Peyer's patch (tissue), 4 donors: ENCODE measurements at regions not wholly inside any gene's neighbourhood (a gene's known extent, or its start where the extent isn't known, plus 50 kb on each side); places are given as distances from the start of the nearest gene placed in this dataset.

Experiments used
- POLR2A ChIP-seq, 2 donors: fragments of 450-650 bp; IDR thresholded peaks; one replicate each; pipeline ENCODE4 v1.5.1; 2017; ENCODE audit warnings: antibody characterized with exemption in 2 of 2, mild to moderate bottlenecking in 2 of 2, moderate library complexity in 2 of 2
- TF ChIP-seq, protein P1 (sequence below), 6 experiments: fragments of 450-650 bp in 4 of 6; fragments of 200-600 bp in 2 of 6; sonication (generic) in 1 of 6; IDR thresholded peaks; one replicate each; pipeline ENCODE4 v1.5.1; 2017 to 2019; ENCODE audit warnings: antibody characterized with exemption in 6 of 6, mild to moderate bottlenecking in 3 of 6, moderate library complexity in 1 of 6

DNA sequence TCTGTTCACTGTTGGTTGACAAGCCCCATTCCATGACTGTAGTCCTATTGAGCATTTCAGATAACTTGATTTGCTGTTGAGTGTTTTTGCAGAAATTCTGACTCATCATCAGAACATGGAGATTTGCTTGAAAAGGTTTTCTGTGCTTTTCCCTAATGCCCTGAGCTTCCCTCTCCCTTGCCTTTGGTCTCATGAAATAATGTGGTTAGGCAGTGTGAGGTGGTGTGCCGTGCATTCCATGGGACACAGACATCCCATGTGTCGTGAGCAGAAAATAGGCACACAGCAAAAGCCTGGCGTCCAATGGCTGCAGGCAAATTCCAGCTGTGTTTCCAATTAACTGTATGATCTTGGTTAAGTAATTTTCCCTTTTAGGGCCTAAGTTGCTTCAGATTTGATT, 197.4 kb downstream of the DLEU7 start:
- no peak for TF ChIP-seq POLR2A (IDR thresholded peaks at IDR 0.05)
- TF ChIP-seq, protein P1, sequence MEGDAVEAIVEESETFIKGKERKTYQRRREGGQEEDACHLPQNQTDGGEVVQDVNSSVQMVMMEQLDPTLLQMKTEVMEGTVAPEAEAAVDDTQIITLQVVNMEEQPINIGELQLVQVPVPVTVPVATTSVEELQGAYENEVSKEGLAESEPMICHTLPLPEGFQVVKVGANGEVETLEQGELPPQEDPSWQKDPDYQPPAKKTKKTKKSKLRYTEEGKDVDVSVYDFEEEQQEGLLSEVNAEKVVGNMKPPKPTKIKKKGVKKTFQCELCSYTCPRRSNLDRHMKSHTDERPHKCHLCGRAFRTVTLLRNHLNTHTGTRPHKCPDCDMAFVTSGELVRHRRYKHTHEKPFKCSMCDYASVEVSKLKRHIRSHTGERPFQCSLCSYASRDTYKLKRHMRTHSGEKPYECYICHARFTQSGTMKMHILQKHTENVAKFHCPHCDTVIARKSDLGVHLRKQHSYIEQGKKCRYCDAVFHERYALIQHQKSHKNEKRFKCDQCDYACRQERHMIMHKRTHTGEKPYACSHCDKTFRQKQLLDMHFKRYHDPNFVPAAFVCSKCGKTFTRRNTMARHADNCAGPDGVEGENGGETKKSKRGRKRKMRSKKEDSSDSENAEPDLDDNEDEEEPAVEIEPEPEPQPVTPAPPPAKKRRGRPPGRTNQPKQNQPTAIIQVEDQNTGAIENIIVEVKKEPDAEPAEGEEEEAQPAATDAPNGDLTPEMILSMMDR (IDR thresholded peaks at IDR 0.05), result no peak
